ENCODE measurements at regions not wholly inside any gene's neighbourhood (a gene's known extent, or its start where the extent isn't known, plus 50 kb on each side); places are given as distances from the start of the nearest gene placed in this dataset.

- H3K4me3 ChIP-seq = no peak overlapping the region
- FAIRE-seq (no peak), ATAC-seq (no peak), DNase-seq (ENCODE audit: low read depth in 1 of 2, low spot score in 1 of 2) (no peak)
- no peaks in the 10 kb centered on the region for H3K9me3 ChIP-seq
- no peak overlapping the region for H3K4me2 ChIP-seq
- H3K4me1 ChIP-seq = no peaks in the 10 kb centered on the region
- no peak for TF ChIP-seq GATA3 (IDR thresholded peaks at IDR 0.05; ENCODE audit: borderline replicate concordance)
- no peak for TF ChIP-seq JUN (IDR thresholded peaks at IDR 0.05)
- no peak for TF ChIP-seq NFE2L2 (conservative IDR thresholded peaks at IDR 0.05; ENCODE audit: low read length)
- no peak for TF ChIP-seq CHD2 (IDR thresholded peaks at IDR 0.05; ENCODE audit: low read length, partially characterized antibody)
- no peak for TF ChIP-seq PBX3 (IDR thresholded peaks at IDR 0.05)
- no peak for TF ChIP-seq NPAS2 (CRISPR knock-in tag; IDR thresholded peaks at IDR 0.05; ENCODE audit: borderline replicate concordance)
- no peak overlapping the region for H3K27ac ChIP-seq
- ChIA-PET CTCF (no interaction called here), POLR2A (no interaction called here)
- 0% methylated on average over 1 of the region's 1 CpG for WGBS (ENCODE audit: missing lambda C conversion rate)
These were observed 428.2 kb upstream of the POT1 start for GRCh38 chr7:125357676-125358455.

GRCh38 chr7:125355899-125356298 lies 426.3 kb upstream of the POT1 start:
- no peak overlapping the region for H3K4me3 ChIP-seq
- ChIA-PET CTCF (no interaction called here), POLR2A (no interaction called here)
- no peak for DNase-seq (ENCODE audit: low read depth in 1 of 2, low spot score in 1 of 2)
- ATAC-seq = no peak
- H3K9me3 ChIP-seq = no peaks in the 10 kb centered on the region
- TF ChIP-seq MYC (IDR thresholded peaks at IDR 0.05; ENCODE audit: borderline replicate concordance, low read length) (no peak), BHLHE40 (IDR thresholded peaks at IDR 0.05; ENCODE audit: low read depth, low read length) (no peak), NPAS2 (CRISPR knock-in tag; IDR thresholded peaks at IDR 0.05; ENCODE audit: borderline replicate concordance) (no peak), E2F6 (IDR thresholded peaks at IDR 0.05; ENCODE audit: borderline replicate concordance, low read depth) (no peak), CHD4 (IDR thresholded peaks at IDR 0.05; ENCODE audit: borderline replicate concordance) (no peak), USF2 (IDR thresholded peaks at IDR 0.05) (no peak), JUN (IDR thresholded peaks at IDR 0.05) (no peak), GATA3 (IDR thresholded peaks at IDR 0.05; ENCODE audit: borderline replicate concordance) (no peak), EHMT2 (IDR thresholded peaks at IDR 0.05; ENCODE audit: low read depth) (no peak), ATOH8 (CRISPR knock-in tag; IDR thresholded peaks at IDR 0.05; ENCODE audit: low read depth) (no peak), HDAC2 (IDR thresholded peaks at IDR 0.05) (no peak), RCOR1 (IDR thresholded peaks at IDR 0.05; ENCODE audit: low read depth, low read length) (no peak), SMC3 (IDR thresholded peaks at IDR 0.05) (no peak), ZSCAN20 (CRISPR knock-in tag; IDR thresholded peaks at IDR 0.05) (no peak), HOXB5 (CRISPR knock-in tag; IDR thresholded peaks at IDR 0.05) (no peak)
- no peak overlapping the region for H3K27ac ChIP-seq
- no peak overlapping the region for H3K4me2 ChIP-seq
- H3K4me1 ChIP-seq = no peaks in the 10 kb centered on the region
- FAIRE-seq = no peak
- 2% methylated on average over 6 of the region's 6 CpGs for WGBS (ENCODE audit: missing lambda C conversion rate)

- Histone ChIP-seq H3K4me1 (no peaks in the 10 kb centered on the region), H3K4me2 (no peak overlapping the region), H3K27ac (no peak overlapping the region), H3K9me3 (no peaks in the 10 kb centered on the region), H3K4me3 (no peak overlapping the region)
- no peak for FAIRE-seq
- POLR2A ChIA-PET = no interaction called here
- no peak for DNase-seq (ENCODE audit: low read depth in 1 of 2, low spot score in 1 of 2)
- no peak for ATAC-seq
- CTCF ChIA-PET = no interaction called here
- 28% methylated on average over 6 of the region's 6 CpGs for WGBS (ENCODE audit: missing lambda C conversion rate)
- no peak for TF ChIP-seq POLR2A (IDR thresholded peaks at IDR 0.05; ENCODE audit: low read length)
- no peak for TF ChIP-seq CBX2 (IDR thresholded peaks at IDR 0.05; ENCODE audit: borderline replicate concordance, low read depth)
- TF ChIP-seq SREBF2 (IDR thresholded peaks at IDR 0.05) = no peak
- no peak for TF ChIP-seq ZFP36 (IDR thresholded peaks at IDR 0.05; ENCODE audit: borderline replicate concordance, partially characterized antibody)
- TF ChIP-seq HOXB5 (CRISPR knock-in tag; IDR thresholded peaks at IDR 0.05) = no peak
- TF ChIP-seq ZC3H11A (IDR thresholded peaks at IDR 0.05) = no peak
- no peak for TF ChIP-seq ELK1 (IDR thresholded peaks at IDR 0.05; ENCODE audit: low read depth, low read length)
- TF ChIP-seq SMC3 (IDR thresholded peaks at IDR 0.05) = no peak
- TF ChIP-seq TP53 (CRISPR knock-in tag; IDR thresholded peaks at IDR 0.05) = no peak
- no peak for TF ChIP-seq ZNF302 (CRISPR knock-in tag; IDR thresholded peaks at IDR 0.05)
- TF ChIP-seq JUNB (IDR thresholded peaks at IDR 0.05) = no peak
- no peak for TF ChIP-seq EHMT2 (IDR thresholded peaks at IDR 0.05; ENCODE audit: low read depth)
- no peak for TF ChIP-seq CTCF (IDR thresholded peaks at IDR 0.05)
- no peak for TF ChIP-seq JUN (IDR thresholded peaks at IDR 0.05)
These were observed 417.6 kb upstream of the POT1 start for GRCh38 chr7:125347269-125347668.
